CD4-positive, alpha-beta memory T cell (primary cell): ENCODE measurements at regions not wholly inside any gene's neighbourhood (a gene's known extent, or its start where the extent isn't known, plus 50 kb on each side); places are given as distances from the start of the nearest gene placed in this dataset.

Source experiments
- CTCF ChIA-PET: fragments of 350-600 bp; sonication (Branson Sonifier 250); formaldehyde crosslinking; loops from one replicate; lab custom pipeline; 2021; ENCODE audit warnings: inconsistent platforms; ENCODE audit not compliant: partially characterized antibody; lab: Charles Lee
- POLR2A ChIA-PET: fragments of 350-600 bp; sonication (Branson Sonifier 250); formaldehyde crosslinking; loops from one replicate; lab custom pipeline; 2021; ENCODE audit not compliant: partially characterized antibody; lab: Charles Lee
- DNase-seq, 5 donors: peaks; one replicate each; pipeline versions ENCODE4 v3.0.0 to v3.0.0-alpha.2; 2020 to 2022; ENCODE audit warnings: mixed read lengths in 1 of 5
- H3K27ac ChIP-seq: one replicate; pipeline ENCODE4 v1.7.0; 2013; ENCODE audit warnings: low read depth, low read length
- H3K27me3 ChIP-seq: 2 replicates; pipeline ENCODE4 v1.7.0; 2013; ENCODE audit warnings: mild to moderate bottlenecking, low read length, moderate library complexity; ENCODE audit not compliant: insufficient read depth
- H3K36me3 ChIP-seq: 2 replicates; pipeline ENCODE4 v1.7.0; 2013; ENCODE audit warnings: mild to moderate bottlenecking, low read length, moderate library complexity; ENCODE audit not compliant: insufficient read depth
- H3K4me1 ChIP-seq: 2 replicates; pipeline ENCODE4 v1.7.0; 2013; ENCODE audit warnings: mild to moderate bottlenecking, low read length, moderate library complexity; ENCODE audit not compliant: insufficient read depth
- H3K4me3 ChIP-seq, 2 donors: one replicate each; pipeline ENCODE4 v1.7.0; 2013; ENCODE audit warnings: low read length in 2 of 2, mild to moderate bottlenecking in 1 of 2
- H3K9me3 ChIP-seq, 2 donors: one replicate each; pipeline ENCODE4 v1.7.0; 2013; ENCODE audit warnings: low read length in 2 of 2, control low read depth in 1 of 2; ENCODE audit not compliant: control insufficient read depth in 1 of 2
- H3K27ac Mint-ChIP-seq, 7 donors: one replicate each; pipeline ENCODE4 v1.8.0; 2020 to 2021; ENCODE audit warnings: mixed read lengths in 7 of 7, mild to moderate bottlenecking in 6 of 7, inconsistent platforms in 3 of 7, moderate library complexity in 3 of 7
- H3K27me3 Mint-ChIP-seq, 2 donors: one replicate each; pipeline ENCODE4 v1.8.0; 2020 to 2021; ENCODE audit warnings: mixed read lengths in 2 of 2
- H3K36me3 Mint-ChIP-seq, 2 donors: one replicate each; pipeline ENCODE4 v1.8.0; 2020 to 2021; ENCODE audit warnings: mixed read lengths in 2 of 2, inconsistent platforms in 1 of 2, mild to moderate bottlenecking in 1 of 2
- H3K4me1 Mint-ChIP-seq, 4 donors: one replicate each; pipeline ENCODE4 v1.8.0; 2020 to 2021; ENCODE audit warnings: mixed read lengths in 4 of 4, mild to moderate bottlenecking in 1 of 4
- H3K4me3 Mint-ChIP-seq, 8 donors: one replicate each; pipeline ENCODE4 v1.8.0; 2020 to 2021; ENCODE audit warnings: mixed read lengths in 8 of 8, mild to moderate bottlenecking in 7 of 8, moderate library complexity in 6 of 8, inconsistent platforms in 3 of 8
- H3K9me3 Mint-ChIP-seq, 8 donors: one replicate each; pipeline ENCODE4 v1.8.0; 2020 to 2021; ENCODE audit warnings: mixed read lengths in 8 of 8, mild to moderate bottlenecking in 5 of 8, inconsistent platforms in 3 of 8, moderate library complexity in 1 of 8
- intact Hi-C: fragments of 100-400 bp; cut with micrococcal nuclease; formaldehyde crosslinking; loops from one replicate; pipeline ENCODE4 v1.15.1; 2023

- no peaks in the 10 kb centered on the region for H3K27me3 ChIP-seq
- Mint-ChIP-seq H3K36me3 (no peaks in the 10 kb centered on the region), H3K27me3 (no peaks in the 10 kb centered on the region), H3K4me3 (no peak overlapping the region), H3K27ac (no peak overlapping the region), H3K4me1 (no peaks in the 10 kb centered on the region), H3K9me3 (peaks cover 0 to 20% (median 11%) of the 10 kb centered on the region in 8 donors)
- no peak overlapping the region for H3K4me3 ChIP-seq
- ChIA-PET POLR2A (no interaction called here), CTCF (no interaction called here)
- no peak overlapping the region for H3K27ac ChIP-seq
- intact Hi-C loops = no loop called here
- no peaks in the 10 kb centered on the region for H3K4me1 ChIP-seq
- no peak for DNase-seq
- no peaks in the 10 kb centered on the region for H3K36me3 ChIP-seq
- no peaks in the 10 kb centered on the region for H3K9me3 ChIP-seq
Observed at GRCh38 chr18:43213816-43214215, 63.5 kb downstream of the SYT4 start.

GRCh38 chr18:43211059-43211458 is 66.2 kb downstream of the SYT4 start:
- Mint-ChIP-seq H3K36me3 (no peaks in the 10 kb centered on the region), H3K9me3 (peaks cover 0 to 19% (median 3%) of the 10 kb centered on the region in 8 donors), H3K4me3 (no peak overlapping the region), H3K4me1 (no peaks in the 10 kb centered on the region), H3K27me3 (no peaks in the 10 kb centered on the region), H3K27ac (no peak overlapping the region)
- DNase-seq = no peak
- intact Hi-C loops = no loop called here
- Histone ChIP-seq H3K4me1 (no peaks in the 10 kb centered on the region), H3K27ac (no peak overlapping the region), H3K4me3 (no peak overlapping the region), H3K27me3 (no peaks in the 10 kb centered on the region), H3K9me3 (no peaks in the 10 kb centered on the region), H3K36me3 (no peaks in the 10 kb centered on the region)
- POLR2A ChIA-PET = no interaction called here
- CTCF ChIA-PET = no interaction called here

- Histone ChIP-seq H3K36me3 (no peaks in the 10 kb centered on the region), H3K27me3 (no peaks in the 10 kb centered on the region), H3K27ac (no peak overlapping the region), H3K4me3 (no peak overlapping the region), H3K4me1 (no peaks in the 10 kb centered on the region), H3K9me3 (no peaks in the 10 kb centered on the region)
- H3K4me1 Mint-ChIP-seq = no peaks in the 10 kb centered on the region
- ChIA-PET CTCF (interaction anchor here (1.3 kb wide), 1 partner anchor 9 kb away, joined by 4 read pairs; no protein-coding TSS in a partner anchor), POLR2A (no interaction called here)
- no peaks in the 10 kb centered on the region for H3K36me3 Mint-ChIP-seq
- H3K9me3 Mint-ChIP-seq = peaks cover 0 to 10% (median 6%) of the 10 kb centered on the region in 8 donors
- H3K27ac Mint-ChIP-seq = no peak overlapping the region
- H3K4me3 Mint-ChIP-seq = no peak overlapping the region
- H3K27me3 Mint-ChIP-seq = no peaks in the 10 kb centered on the region
- intact Hi-C loops = no loop called here
- no peak for DNase-seq
Observed at GRCh38 chr18:43195421-43195820, 79.9 kb upstream of the RIT2 start.

- H3K27me3 ChIP-seq = no peaks in the 10 kb centered on the region
- no peaks in the 10 kb centered on the region for H3K36me3 ChIP-seq
- no peak for DNase-seq
- H3K27me3 Mint-ChIP-seq = no peaks in the 10 kb centered on the region
- no peaks in the 10 kb centered on the region for H3K4me1 ChIP-seq
- peaks cover 0 to 10% (median 5%) of the 10 kb centered on the region in 8 donors for H3K9me3 Mint-ChIP-seq
- no peaks in the 10 kb centered on the region for H3K36me3 Mint-ChIP-seq
- no peak overlapping the region for H3K27ac ChIP-seq
- intact Hi-C loops = no loop called here
- ChIA-PET POLR2A (no interaction called here), CTCF (no interaction called here)
- H3K4me3 Mint-ChIP-seq = no peak overlapping the region
- no peaks in the 10 kb centered on the region for H3K4me1 Mint-ChIP-seq
- H3K9me3 ChIP-seq = no peaks in the 10 kb centered on the region
- no peak overlapping the region for H3K4me3 ChIP-seq
- H3K27ac Mint-ChIP-seq = no peak overlapping the region
Observed at GRCh38 chr18:43193336-43193735, 77.9 kb upstream of the RIT2 start.

GRCh38 chr18:43192408-43192807 is 76.9 kb upstream of the RIT2 start:
- intact Hi-C loops = no loop called here
- no peaks in the 10 kb centered on the region for H3K9me3 ChIP-seq
- H3K4me3 ChIP-seq = no peak overlapping the region
- ChIA-PET POLR2A (no interaction called here), CTCF (no interaction called here)
- no peak for DNase-seq
- no peaks in the 10 kb centered on the region for H3K27me3 ChIP-seq
- no peak overlapping the region for H3K27ac Mint-ChIP-seq
- no peaks in the 10 kb centered on the region for H3K4me1 ChIP-seq
- H3K4me3 Mint-ChIP-seq = no peak overlapping the region
- H3K36me3 ChIP-seq = no peaks in the 10 kb centered on the region
- H3K27me3 Mint-ChIP-seq = no peaks in the 10 kb centered on the region
- no peak overlapping the region for H3K27ac ChIP-seq
- no peaks in the 10 kb centered on the region for H3K4me1 Mint-ChIP-seq
- H3K36me3 Mint-ChIP-seq = no peaks in the 10 kb centered on the region
- peaks cover 0 to 10% (median 6%) of the 10 kb centered on the region in 8 donors for H3K9me3 Mint-ChIP-seq

GRCh38 chr18:43181711-43182110 is 66.2 kb upstream of the RIT2 start:
- H3K4me1 Mint-ChIP-seq = no peaks in the 10 kb centered on the region
- intact Hi-C loops = no loop called here
- DNase-seq = no peak
- CTCF ChIA-PET = no interaction called here
- H3K27me3 Mint-ChIP-seq = no peaks in the 10 kb centered on the region
- Histone ChIP-seq H3K9me3 (no peaks in the 10 kb centered on the region), H3K4me1 (no peaks in the 10 kb centered on the region), H3K27ac (no peak overlapping the region), H3K4me3 (no peak overlapping the region), H3K27me3 (no peaks in the 10 kb centered on the region), H3K36me3 (no peaks in the 10 kb centered on the region)
- no peak overlapping the region for H3K4me3 Mint-ChIP-seq
- peaks cover 0 to 6% (median 4%) of the 10 kb centered on the region in 8 donors for H3K9me3 Mint-ChIP-seq
- H3K27ac Mint-ChIP-seq = no peak overlapping the region
- no peaks in the 10 kb centered on the region for H3K36me3 Mint-ChIP-seq
- POLR2A ChIA-PET = no interaction called here

GRCh38 chr18:43180814-43181213 is 65.3 kb upstream of the RIT2 start:
- no peak overlapping the region for H3K27ac ChIP-seq
- H3K36me3 Mint-ChIP-seq = no peaks in the 10 kb centered on the region
- no peaks in the 10 kb centered on the region for H3K27me3 ChIP-seq
- no peak overlapping the region for H3K4me3 ChIP-seq
- H3K27ac Mint-ChIP-seq = no peak overlapping the region
- no peaks in the 10 kb centered on the region for H3K36me3 ChIP-seq
- no peaks in the 10 kb centered on the region for H3K4me1 Mint-ChIP-seq
- no peak for DNase-seq
- no peaks in the 10 kb centered on the region for H3K4me1 ChIP-seq
- peaks cover 0 to 7% (median 4%) of the 10 kb centered on the region in 8 donors for H3K9me3 Mint-ChIP-seq
- intact Hi-C loops = no loop called here
- POLR2A ChIA-PET = no interaction called here
- H3K9me3 ChIP-seq = no peaks in the 10 kb centered on the region
- no peaks in the 10 kb centered on the region for H3K27me3 Mint-ChIP-seq
- no peak overlapping the region for H3K4me3 Mint-ChIP-seq
- CTCF ChIA-PET = no interaction called here

- no peak overlapping the region for H3K27ac Mint-ChIP-seq
- H3K4me1 Mint-ChIP-seq = no peaks in the 10 kb centered on the region
- Histone ChIP-seq H3K36me3 (no peaks in the 10 kb centered on the region), H3K27me3 (no peaks in the 10 kb centered on the region), H3K9me3 (no peaks in the 10 kb centered on the region), H3K27ac (no peak overlapping the region), H3K4me3 (no peak overlapping the region), H3K4me1 (no peaks in the 10 kb centered on the region)
- no peaks in the 10 kb centered on the region for H3K27me3 Mint-ChIP-seq
- intact Hi-C loops = no loop called here
- DNase-seq = no peak
- ChIA-PET POLR2A (no interaction called here), CTCF (no interaction called here)
- no peak overlapping the region for H3K4me3 Mint-ChIP-seq
- peaks cover 0 to 10% (median 2%) of the 10 kb centered on the region in 8 donors for H3K9me3 Mint-ChIP-seq
- no peaks in the 10 kb centered on the region for H3K36me3 Mint-ChIP-seq
Observed at GRCh38 chr18:43175257-43175656, 59.8 kb upstream of the RIT2 start.
